ENCODE measurements at regions not wholly inside any gene's neighbourhood (a gene's known extent, or its start where the extent isn't known, plus 50 kb on each side); places are given as distances from the start of the nearest gene placed in this dataset.

DNA sequence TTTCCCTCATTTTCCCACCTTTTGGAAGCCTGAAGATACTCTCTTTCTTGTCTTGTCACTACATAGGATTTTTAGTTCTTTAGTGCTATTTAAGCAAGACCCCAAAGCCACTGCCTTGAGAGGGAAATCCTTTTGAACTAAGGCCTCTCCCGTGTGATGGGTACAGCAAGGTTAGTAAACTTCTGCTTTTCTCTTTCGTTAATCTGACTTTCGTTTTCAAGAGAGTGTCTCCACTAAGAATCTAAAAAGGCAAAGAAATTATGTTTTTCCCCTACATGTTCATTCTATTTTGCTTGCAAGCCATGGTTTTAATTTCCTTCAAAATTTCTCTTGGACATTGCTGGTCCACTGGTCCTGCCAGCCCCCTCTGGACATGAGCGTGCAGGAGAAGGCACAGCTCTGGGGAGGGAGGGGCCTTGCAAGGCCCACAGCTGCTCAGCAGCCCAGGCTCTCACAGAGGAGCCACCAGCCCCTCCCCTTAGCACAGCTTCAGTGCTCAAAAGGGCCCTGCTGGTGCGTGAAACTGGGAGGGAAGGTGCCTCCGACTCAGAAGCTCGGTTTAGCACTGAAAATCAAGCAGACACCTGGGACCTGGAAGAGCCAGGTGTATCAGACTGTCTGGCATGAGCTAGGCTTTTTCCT lies 210.9 kb upstream of the GALNT2 start:
- TF ChIP-seq EP300 (IDR thresholded peaks at IDR 0.05) = no peak
- TF ChIP-seq, protein P1, sequence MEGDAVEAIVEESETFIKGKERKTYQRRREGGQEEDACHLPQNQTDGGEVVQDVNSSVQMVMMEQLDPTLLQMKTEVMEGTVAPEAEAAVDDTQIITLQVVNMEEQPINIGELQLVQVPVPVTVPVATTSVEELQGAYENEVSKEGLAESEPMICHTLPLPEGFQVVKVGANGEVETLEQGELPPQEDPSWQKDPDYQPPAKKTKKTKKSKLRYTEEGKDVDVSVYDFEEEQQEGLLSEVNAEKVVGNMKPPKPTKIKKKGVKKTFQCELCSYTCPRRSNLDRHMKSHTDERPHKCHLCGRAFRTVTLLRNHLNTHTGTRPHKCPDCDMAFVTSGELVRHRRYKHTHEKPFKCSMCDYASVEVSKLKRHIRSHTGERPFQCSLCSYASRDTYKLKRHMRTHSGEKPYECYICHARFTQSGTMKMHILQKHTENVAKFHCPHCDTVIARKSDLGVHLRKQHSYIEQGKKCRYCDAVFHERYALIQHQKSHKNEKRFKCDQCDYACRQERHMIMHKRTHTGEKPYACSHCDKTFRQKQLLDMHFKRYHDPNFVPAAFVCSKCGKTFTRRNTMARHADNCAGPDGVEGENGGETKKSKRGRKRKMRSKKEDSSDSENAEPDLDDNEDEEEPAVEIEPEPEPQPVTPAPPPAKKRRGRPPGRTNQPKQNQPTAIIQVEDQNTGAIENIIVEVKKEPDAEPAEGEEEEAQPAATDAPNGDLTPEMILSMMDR (IDR thresholded peaks at IDR 0.05) = no peak

Data from stomach (tissue), 4 donors.